Fibroblast of peridontal ligament (primary cell): ENCODE measurements at regions not wholly inside any gene's neighbourhood (a gene's known extent, or its start where the extent isn't known, plus 50 kb on each side); places are given as distances from the start of the nearest gene placed in this dataset.
A peak's percentile ranks its signal among the peaks of the same experiment; 100 is the strongest.

Experiments
- DNase-seq: peaks from one replicate; pipeline ENCODE4 v3.0.0-alpha.2; 2010; ENCODE audit errors: extremely low read depth

DNA sequence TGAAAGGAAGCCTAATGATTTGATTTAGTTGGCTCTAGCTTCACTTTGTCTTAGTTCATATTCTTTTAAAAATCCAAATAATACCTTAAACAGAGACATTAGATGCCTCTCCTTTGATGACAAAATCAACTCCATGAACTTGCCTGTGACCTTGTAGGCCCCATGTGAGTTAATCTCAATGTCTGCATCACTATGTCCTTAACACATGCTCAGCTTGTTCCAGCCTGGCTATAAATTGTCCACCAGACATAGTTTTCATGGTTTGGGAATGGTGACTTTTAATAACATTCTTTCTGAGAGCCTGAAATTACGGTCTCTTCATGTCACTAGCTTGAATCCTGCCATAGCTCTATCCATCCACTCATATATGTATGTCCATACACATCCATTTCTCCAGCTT is 656.3 kb upstream of the IGFBP3 start:
- DNase-seq: no peak

- DNase-seq: peak; percentile 44
These were observed 655.9 kb upstream of the IGFBP3 start for GRCh38 chr7:46576950-46577349.

DNA sequence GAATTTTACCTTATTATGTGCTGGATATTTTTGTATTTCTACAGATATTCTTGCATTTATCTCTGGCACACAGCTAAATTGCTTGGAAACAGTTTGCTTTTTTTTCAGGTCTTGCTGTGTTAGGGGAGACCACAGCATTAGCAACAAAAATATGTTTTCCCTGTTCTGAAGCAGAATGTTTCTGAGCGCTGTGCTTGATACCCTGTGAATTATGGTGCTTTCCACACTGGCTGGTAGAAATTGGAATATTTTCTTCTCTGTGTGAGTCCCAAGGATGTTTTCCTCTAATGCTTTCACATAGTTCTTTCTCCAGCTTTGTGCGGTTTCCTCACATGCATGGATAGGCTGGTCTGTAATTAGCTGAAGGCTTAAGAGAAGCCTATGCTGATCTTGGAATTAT is 651.6 kb upstream of the IGFBP3 start:
- DNase-seq: no peak

GRCh38 chr7:46571996-46572395 is 650.9 kb upstream of the IGFBP3 start:
- DNase-seq: peak; percentile 53

GRCh38 chr7:46569133-46569465 is 648.0 kb upstream of the IGFBP3 start:
- no peak for DNase-seq

- no peak for DNase-seq
These were observed 647.5 kb upstream of the IGFBP3 start for GRCh38 chr7:46568420-46569132.

DNA sequence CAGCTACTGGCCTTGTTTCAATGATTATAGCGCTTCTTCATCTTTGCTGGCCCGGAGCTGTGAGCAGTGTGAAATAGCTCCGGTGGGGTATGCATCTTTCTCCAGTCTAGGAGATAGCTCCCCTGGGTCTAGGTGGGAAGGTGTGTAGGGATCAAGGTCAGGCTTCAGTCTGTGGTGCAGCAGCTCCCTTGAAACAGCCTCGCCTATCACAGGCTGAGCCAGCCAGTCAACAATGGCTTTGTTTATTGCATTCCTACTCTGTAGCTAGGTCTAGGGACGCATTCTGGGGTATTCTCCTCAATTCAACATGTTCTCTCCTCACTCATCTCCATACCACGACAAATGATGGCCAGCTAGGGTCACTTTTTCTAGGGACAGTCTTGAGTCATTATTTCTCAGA is 646.8 kb upstream of the IGFBP3 start:
- DNase-seq: no peak

DNA sequence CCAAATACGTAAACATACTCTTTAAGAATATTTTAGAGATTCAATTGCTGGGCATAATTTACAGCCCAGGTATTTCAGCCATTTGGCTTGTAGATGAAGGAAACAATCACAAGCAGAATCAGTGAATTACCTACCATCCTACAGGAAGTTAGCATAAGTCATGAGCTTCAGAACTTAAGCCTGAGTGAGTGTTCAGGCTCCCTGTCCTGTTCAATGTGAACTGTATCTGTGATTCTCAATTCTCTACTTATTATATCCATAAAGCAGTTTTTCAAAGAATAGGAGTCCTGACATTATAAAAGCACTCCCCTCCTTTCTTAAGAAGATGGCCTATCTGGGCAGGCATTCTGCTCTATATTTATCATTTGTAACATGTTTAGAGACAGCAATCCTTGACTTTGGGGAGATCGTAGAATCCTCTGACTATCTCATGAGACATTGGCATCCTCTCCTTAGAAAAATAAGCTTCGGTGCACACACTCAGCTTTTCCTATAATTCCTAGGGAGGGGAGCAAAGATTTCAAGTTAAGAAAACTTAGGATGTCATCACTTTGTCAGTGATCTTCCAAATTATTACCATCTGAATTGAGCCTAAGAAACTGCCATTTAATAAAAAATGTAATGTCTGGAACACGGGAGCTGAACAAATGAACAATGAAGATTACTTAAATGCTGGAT is 645.2 kb upstream of the IGFBP3 start:
- peak; percentile 63 for DNase-seq

DNA sequence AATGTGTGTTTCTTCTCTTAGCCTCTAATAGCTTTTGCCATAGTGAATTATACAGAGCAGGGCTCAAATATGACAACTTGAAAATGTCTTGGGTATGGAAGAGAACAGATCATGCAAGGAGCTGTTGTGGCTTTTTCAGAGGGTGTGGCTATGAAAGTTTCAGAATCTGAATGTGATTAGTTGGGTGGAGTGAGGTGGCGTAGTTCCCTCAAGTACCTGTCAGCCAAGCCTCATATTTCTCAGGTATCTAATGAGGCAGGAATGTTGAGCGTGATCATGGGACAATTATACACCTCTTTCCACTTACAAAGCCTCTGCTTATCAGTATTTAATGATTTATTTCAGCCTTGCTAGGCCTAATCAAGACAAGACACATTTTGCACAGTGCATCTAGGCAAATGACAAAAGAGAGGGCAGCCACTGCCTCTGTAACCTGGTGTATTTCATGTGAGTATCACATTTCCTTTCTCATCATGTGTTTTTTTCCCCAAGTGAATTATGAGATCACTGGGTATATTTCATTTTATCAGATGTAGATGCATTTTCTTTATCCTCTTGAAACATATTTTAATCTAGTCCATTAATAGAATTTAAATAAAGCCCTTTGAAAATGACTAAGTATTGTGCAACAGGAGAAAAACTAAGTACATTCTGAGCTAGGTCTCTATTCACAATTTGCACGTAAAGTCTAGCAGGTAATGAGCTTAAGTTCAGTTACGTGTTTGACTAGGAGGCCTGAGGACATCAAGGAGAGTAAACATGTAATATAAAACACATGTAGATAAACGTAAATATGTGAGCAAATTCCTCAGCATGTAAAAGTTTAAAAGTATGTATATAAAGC is 644.4 kb upstream of the IGFBP3 start:
- no peak for DNase-seq

DNA sequence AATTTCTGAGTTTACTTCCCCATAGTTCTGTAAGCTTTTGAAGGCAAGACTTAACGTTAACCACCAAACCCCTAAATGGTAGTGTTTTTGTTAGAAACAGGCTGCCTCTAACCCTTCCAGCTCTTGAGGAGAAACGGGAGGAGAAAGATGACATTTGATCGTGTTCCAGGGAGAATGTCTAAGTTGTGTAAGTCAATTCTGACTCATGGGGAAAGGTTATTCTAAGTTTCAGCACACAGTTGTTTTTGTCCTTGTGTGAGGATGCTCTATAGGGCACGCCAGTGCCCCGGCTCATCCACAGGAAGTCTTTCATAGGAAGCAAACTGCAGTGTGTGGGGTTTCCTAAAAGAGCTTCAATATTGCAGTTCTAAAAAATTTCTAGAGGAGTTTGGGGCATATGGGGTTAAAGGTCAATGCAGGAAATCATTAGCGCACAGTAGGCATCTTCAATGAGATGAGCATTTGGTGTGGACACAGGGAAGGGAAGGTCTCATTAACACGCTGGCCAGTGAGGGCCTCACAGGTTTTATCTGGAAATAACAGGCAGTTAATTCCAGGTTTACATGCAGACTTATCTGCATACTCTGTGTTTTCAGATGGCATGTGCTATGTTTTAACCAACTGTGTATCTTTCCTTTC is 638.2 kb upstream of the IGFBP3 start:
- peak; percentile 85 for DNase-seq

GRCh38 chr7:46558482-46559193 is 637.6 kb upstream of the IGFBP3 start:
- DNase-seq: peak; percentile 42

DNA sequence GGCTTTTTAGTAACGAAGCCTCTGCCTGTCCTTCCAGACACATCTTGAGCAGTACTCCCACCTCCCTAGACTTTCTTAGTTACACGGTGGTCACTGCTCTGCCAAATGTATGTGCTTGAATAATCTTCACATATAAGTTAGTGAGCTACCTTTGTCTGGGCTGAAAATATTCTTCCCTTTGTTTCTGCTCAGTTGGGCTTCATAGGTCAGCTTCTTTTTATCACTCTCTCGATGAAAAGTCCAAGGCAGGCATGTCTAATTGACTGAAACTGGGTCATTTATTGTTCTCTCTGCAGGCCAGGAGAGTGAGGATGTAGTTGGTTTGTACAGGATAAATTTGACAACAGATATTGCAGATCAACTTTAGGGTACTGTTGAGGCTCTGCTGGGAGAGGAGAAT is 636.7 kb upstream of the IGFBP3 start:
- DNase-seq: no peak

DNA sequence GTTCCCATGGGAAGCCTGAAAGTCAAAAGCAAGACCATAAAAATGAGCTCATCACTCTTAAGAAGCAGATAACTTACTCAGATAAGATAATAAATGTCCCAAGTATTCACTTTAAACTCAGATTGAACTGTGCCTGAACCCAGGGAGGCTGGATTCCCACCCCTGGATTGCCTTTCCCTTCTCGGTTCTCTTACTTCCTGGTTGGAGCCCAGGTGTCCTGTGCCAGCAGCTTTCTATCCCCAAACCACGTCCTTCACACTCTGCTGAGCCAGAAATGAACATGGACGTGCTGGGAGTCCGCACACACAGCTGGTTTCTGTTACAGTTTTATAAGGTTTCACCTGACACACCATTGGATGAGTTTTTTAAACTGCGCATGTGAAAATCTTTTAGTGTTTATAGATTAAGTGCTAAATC is 636.2 kb upstream of the IGFBP3 start:
- DNase-seq: no peak

DNA sequence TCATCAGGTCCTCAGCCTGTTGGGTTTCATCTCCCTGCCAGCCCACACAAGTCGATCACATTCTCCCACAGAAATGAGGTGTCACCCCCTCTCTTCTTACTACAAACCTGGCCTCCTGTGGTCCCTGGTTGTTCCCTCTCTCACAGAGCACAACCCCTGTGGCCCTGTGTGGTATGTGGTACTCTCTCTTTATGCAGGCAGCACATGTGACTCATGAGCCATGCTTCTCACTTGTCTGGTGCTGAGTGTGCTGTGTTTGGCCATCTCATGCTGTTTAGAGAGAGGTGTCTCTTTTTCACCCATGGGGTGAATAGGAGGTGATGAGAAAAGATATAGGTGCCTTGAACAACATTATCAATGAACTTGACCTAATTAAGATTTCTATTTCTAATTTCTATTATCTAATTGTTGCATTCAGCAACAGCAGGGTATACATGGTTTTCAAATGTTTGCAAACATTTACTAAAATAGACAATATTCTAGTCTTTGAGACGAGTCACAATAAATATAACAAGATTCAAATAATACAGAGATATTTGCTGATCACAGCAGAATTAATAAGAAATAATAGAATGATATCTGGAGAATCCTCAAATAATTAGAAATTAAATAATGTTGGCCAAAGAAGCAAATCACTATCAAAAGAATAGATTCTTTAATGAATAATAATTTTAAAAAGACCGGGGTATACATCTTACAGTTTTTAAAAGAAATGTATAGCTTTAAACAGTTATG is 633.8 kb upstream of the IGFBP3 start:
- DNase-seq: no peak

GRCh38 chr7:46551603-46552002 is 630.5 kb upstream of the IGFBP3 start:
- DNase-seq: no peak

GRCh38 chr7:46550864-46551263 is 629.8 kb upstream of the IGFBP3 start:
- no peak for DNase-seq

DNA sequence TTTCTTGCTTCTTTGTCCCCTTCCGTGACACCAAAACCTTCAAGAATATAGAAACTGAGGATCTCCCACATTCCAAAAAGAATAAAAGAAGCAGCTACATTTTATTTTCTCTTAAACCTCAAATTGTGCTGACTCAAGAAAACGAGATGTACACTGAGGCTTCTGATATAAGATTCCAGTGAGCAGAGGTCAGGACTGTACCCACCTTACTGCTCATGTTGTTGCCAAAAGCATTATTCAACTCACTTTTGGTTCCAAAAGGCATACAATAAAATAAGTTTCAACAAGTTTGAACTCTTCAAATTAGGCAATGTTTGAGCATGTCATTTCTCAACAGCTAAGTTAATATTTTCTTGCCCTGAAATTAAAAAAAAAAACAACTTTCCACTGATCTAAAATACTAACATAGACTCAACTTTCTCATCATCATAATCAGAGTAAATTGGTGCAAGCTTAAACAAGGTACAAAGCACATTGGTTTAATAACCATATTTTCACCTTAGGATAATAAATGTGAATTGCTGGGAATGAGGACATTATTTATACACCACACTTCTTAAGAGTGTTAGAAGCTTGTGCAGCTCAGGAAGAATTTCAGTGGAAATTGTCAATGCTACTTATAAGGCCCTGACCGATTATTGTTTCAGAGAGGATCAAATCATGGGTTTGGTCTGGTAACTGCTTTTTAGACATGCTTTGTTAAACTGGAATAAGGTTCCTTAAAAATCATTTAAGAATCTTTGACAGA is 629.0 kb upstream of the IGFBP3 start:
- no peak for DNase-seq

GRCh38 chr7:46549347-46549746 is 628.3 kb upstream of the IGFBP3 start:
- no peak for DNase-seq

- no peak for DNase-seq
These were observed 626.0 kb upstream of the IGFBP3 start for GRCh38 chr7:46547044-46547443.

DNA sequence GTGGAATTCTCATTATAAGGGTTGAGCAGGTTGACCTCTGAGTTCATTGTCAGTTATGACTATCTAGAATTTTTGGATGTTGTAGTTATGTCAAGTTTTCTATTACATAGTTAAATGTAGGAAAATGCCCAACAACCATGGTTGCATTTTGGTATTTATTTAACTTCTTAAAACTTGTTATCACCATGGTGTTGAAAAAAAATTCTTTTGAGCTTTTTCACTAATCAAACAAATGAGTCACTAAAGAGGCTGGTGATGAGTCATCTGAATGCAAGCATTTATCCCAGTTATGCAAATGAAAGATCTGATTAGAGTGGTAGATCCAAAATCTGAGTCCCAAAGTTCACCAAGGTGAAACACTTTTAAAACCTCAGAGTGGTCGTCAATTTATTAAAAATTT is 624.7 kb upstream of the IGFBP3 start:
- peak; percentile 61 for DNase-seq
